B cell (primary cell): ENCODE measurements at regions not wholly inside any gene's neighbourhood (a gene's known extent, or its start where the extent isn't known, plus 50 kb on each side); places are given as distances from the start of the nearest gene placed in this dataset.

ENCODE experiments used
- ATAC-seq: fragments of 200-7000 bp; cut with Tn5 transposase; one replicate; pipeline ENCODE4 v1.10.0; 2021; ENCODE audit warnings: low read depth, mild to moderate bottlenecking, moderate number of reproducible peaks, moderate library complexity
- CTCF ChIA-PET: fragments of 350-600 bp; sonication (Branson Sonifier 250); formaldehyde crosslinking; loops from one replicate; lab custom pipeline; 2021; ENCODE audit warnings: antibody characterized with exemption, inconsistent platforms; lab: Charles Lee
- POLR2A ChIA-PET: fragments of 350-600 bp; sonication (Branson Sonifier 250); formaldehyde crosslinking; loops from one replicate; lab custom pipeline; 2021; ENCODE audit warnings: antibody characterized with exemption; lab: Charles Lee
- DNase-seq: peaks from one replicate; pipeline ENCODE4 v3.0.0; 2013
- H2AFZ ChIP-seq: 2 replicates; pipeline ENCODE4 v1.6.1; 2012; ENCODE audit warnings: mild to moderate bottlenecking, low read depth, low read length; ENCODE audit not compliant: insufficient read depth, poor library complexity, severe bottlenecking
- H3K27ac ChIP-seq, 2 donors: 1 replicate in 1 of 2; 2 replicates in 1 of 2; pipeline ENCODE4 v1.5.1; 2012 to 2013; ENCODE audit warnings: low read length in 2 of 2, mild to moderate bottlenecking in 2 of 2, moderate library complexity in 1 of 2
- H3K27me3 ChIP-seq, 4 experiments: fragments of 200-600 bp in 1 of 4; sonication (generic) in 1 of 4; replicated peaks in 1 of 4; 1 replicate in 2 of 4; 2 replicates in 2 of 4; pipeline versions ENCODE4 v1.6.1 to v1.7.0; 2013 to 2016; ENCODE audit warnings: low read length in 3 of 4, mild to moderate bottlenecking in 2 of 4, mixed read lengths in 1 of 4, moderate library complexity in 1 of 4; ENCODE audit not compliant: insufficient read depth in 4 of 4, control insufficient read depth in 3 of 4; ENCODE audit errors: control extremely low read depth in 1 of 4
- H3K36me3 ChIP-seq, 2 experiments: replicated peaks in 1 of 2; 1 replicate in 1 of 2; 2 replicates in 1 of 2; pipeline versions ENCODE4 v1.6.1 to v1.7.1; 2013; ENCODE audit warnings: low read length in 1 of 2; ENCODE audit not compliant: insufficient read depth in 2 of 2, control insufficient read depth in 1 of 2; ENCODE audit errors: control extremely low read depth in 1 of 2, extremely low read depth in 1 of 2
- H3K4me1 ChIP-seq, 2 donors: fragments of 200-600 bp in 1 of 2; sonication (generic) in 1 of 2; 1 replicate in 1 of 2; 2 replicates in 1 of 2; pipeline versions ENCODE4 v1.5.1 to v1.6.1; 2013 to 2017; ENCODE audit warnings: low read length in 2 of 2; ENCODE audit not compliant: control insufficient read depth in 2 of 2, insufficient read depth in 2 of 2
- H3K4me2 ChIP-seq: replicated peaks from 2 replicates; pipeline ENCODE3; 2012; ENCODE audit warnings: mild to moderate bottlenecking, low read depth, low read length; ENCODE audit not compliant: poor library complexity, severe bottlenecking
- H3K4me3 ChIP-seq, 5 experiments: fragments of 200-600 bp in 1 of 5; sonication (generic) in 1 of 5; 1 replicate in 3 of 5; 2 replicates in 2 of 5; pipeline versions ENCODE4 v1.5.1 to v1.7.0; 2011 to 2016; ENCODE audit warnings: low read length in 4 of 5, mild to moderate bottlenecking in 4 of 5, low read depth in 2 of 5, control low read depth in 1 of 5, moderate library complexity in 1 of 5; ENCODE audit not compliant: insufficient read depth in 1 of 5; ENCODE audit errors: control extremely low read depth in 1 of 5, extremely low read depth in 1 of 5
- H3K79me2 ChIP-seq: fragments of 200-600 bp; sonication (generic); one replicate; pipeline ENCODE4 v1.6.0; 2016; ENCODE audit warnings: low read length; ENCODE audit not compliant: control insufficient read depth, insufficient read depth
- H3K9ac ChIP-seq: fragments of 200-600 bp; sonication (generic); 2 replicates; pipeline ENCODE4 v1.6.1; 2017; ENCODE audit warnings: mild to moderate bottlenecking, low read length, moderate library complexity
- H3K9me3 ChIP-seq, 3 donors: one replicate each; pipeline versions ENCODE4 v1.6.1 to v1.7.1; 2013; ENCODE audit warnings: low read length in 2 of 3; ENCODE audit not compliant: control insufficient read depth in 2 of 3, insufficient read depth in 1 of 3; ENCODE audit errors: control extremely low read depth in 1 of 3
- H4K20me1 ChIP-seq: 2 replicates; pipeline ENCODE4 v1.6.0; 2012; ENCODE audit warnings: mild to moderate bottlenecking, low read length; ENCODE audit not compliant: insufficient read depth, control insufficient read depth, poor library complexity, severe bottlenecking
- H3K27ac Mint-ChIP-seq: one replicate; pipeline ENCODE4 v1.8.0; 2021; ENCODE audit warnings: mixed read lengths
- H3K27me3 Mint-ChIP-seq: one replicate; pipeline ENCODE4 v1.8.0; 2021; ENCODE audit warnings: mixed read lengths
- H3K4me1 Mint-ChIP-seq: one replicate; pipeline ENCODE4 v1.8.0; 2021; ENCODE audit warnings: mixed read lengths
- H3K4me3 Mint-ChIP-seq: one replicate; pipeline ENCODE4 v1.8.0; 2021; ENCODE audit warnings: mixed read lengths
- H3K9me3 Mint-ChIP-seq: one replicate; pipeline ENCODE4 v1.8.0; 2022; ENCODE audit warnings: mixed read lengths; ENCODE audit not compliant: insufficient read depth
- CTCF ChIP-seq: fragments of 200-600 bp; IDR thresholded peaks from one replicate; pipeline ENCODE4 v1.8.0; 2022; ENCODE audit warnings: antibody characterized with exemption, mild to moderate bottlenecking
- EZH2 ChIP-seq: IDR thresholded peaks from 2 replicates; pipeline ENCODE4 v1.6.1; 2012; ENCODE audit warnings: borderline replicate concordance, low read depth, mild to moderate bottlenecking, moderate library complexity, low read length; ENCODE audit not compliant: insufficient read depth, poor library complexity, severe bottlenecking
- WGBS: methylation state at CpG from one replicate; pipeline ENCODE4 v1.1.5; 2013; ENCODE audit warnings: missing lambda C conversion rate; ENCODE audit not compliant: insufficient coverage; 5-methylcytosine and 5-hydroxymethylcytosine counted together
- intact Hi-C: fragments of 100-400 bp; cut with micrococcal nuclease; formaldehyde crosslinking; loops from one replicate; pipeline ENCODE4 v1.10.0; 2022

GRCh38 chr7:8973601-8974000 lies 540.2 kb downstream of the NXPH1 start:
- H3K27ac ChIP-seq = no peak overlapping the region
- no peak overlapping the region for H3K4me3 ChIP-seq
- H3K9me3 Mint-ChIP-seq = no peaks in the 10 kb centered on the region
- H2AFZ ChIP-seq = no peak overlapping the region
- no peaks in the 10 kb centered on the region for H3K79me2 ChIP-seq
- H3K4me1 ChIP-seq = no peaks in the 10 kb centered on the region
- POLR2A ChIA-PET = no interaction called here
- H3K27me3 Mint-ChIP-seq = no peaks in the 10 kb centered on the region
- intact Hi-C loops = no loop called here
- no peaks in the 10 kb centered on the region for H4K20me1 ChIP-seq
- no peak for TF ChIP-seq CTCF
- TF ChIP-seq EZH2 = no peak
- no peaks in the 10 kb centered on the region for H3K4me1 Mint-ChIP-seq
- H3K4me2 ChIP-seq = no peak overlapping the region
- no peak for ATAC-seq
- WGBS = no CpG with 5 or more reads among the region's 3 CpGs
- CTCF ChIA-PET = no interaction called here
- no peak overlapping the region for H3K9ac ChIP-seq
- H3K36me3 ChIP-seq = no peaks in the 10 kb centered on the region
- no peaks in the 10 kb centered on the region for H3K27me3 ChIP-seq
- H3K4me3 Mint-ChIP-seq = no peak overlapping the region
- H3K9me3 ChIP-seq = peaks cover 0 to 2% (median 0%) of the 10 kb centered on the region in 3 donors
- no peak for DNase-seq
- H3K27ac Mint-ChIP-seq = no peak overlapping the region

- intact Hi-C loops = no loop called here
- Histone ChIP-seq H3K9me3 (peaks cover 0 to 2% (median 0%) of the 10 kb centered on the region in 3 donors), H2AFZ (no peak overlapping the region), H4K20me1 (no peaks in the 10 kb centered on the region), H3K36me3 (no peaks in the 10 kb centered on the region), H3K9ac (no peak overlapping the region), H3K4me3 (no peak overlapping the region), H3K79me2 (no peaks in the 10 kb centered on the region), H3K27me3 (no peaks in the 10 kb centered on the region), H3K4me1 (no peaks in the 10 kb centered on the region), H3K4me2 (no peak overlapping the region), H3K27ac (no peak overlapping the region)
- Mint-ChIP-seq H3K4me1 (no peaks in the 10 kb centered on the region), H3K9me3 (no peaks in the 10 kb centered on the region), H3K27ac (no peak overlapping the region), H3K27me3 (no peaks in the 10 kb centered on the region), H3K4me3 (no peak overlapping the region)
- DNase-seq (no peak), ATAC-seq (no peak)
- ChIA-PET CTCF (no interaction called here), POLR2A (no interaction called here)
- TF ChIP-seq CTCF (no peak), EZH2 (no peak)
These were observed 542.3 kb downstream of the NXPH1 start for GRCh38 chr7:8975681-8976080.
